Smooth muscle cell (in vitro differentiated cells): ENCODE measurements at regions not wholly inside any gene's neighbourhood (a gene's known extent, or its start where the extent isn't known, plus 50 kb on each side); places are given as distances from the start of the nearest gene placed in this dataset.

Experiments used
- DNase-seq: peaks from one replicate; lab custom pipeline; 2025; ENCODE audit not compliant: unreplicated experiment; lab: John Stamatoyannopoulos, UW
- H2AFZ ChIP-seq: fragments of 200-600 bp; sonication (generic); 2 replicates; pipeline ENCODE4 v1.6.0; 2016; ENCODE audit warnings: antibody characterized with exemption, low read depth, mild to moderate bottlenecking
- H3F3A ChIP-seq: fragments of 200-600 bp; sonication (generic); 2 replicates; pipeline ENCODE4 v1.6.0; 2017; ENCODE audit warnings: antibody characterized with exemption, low read depth
- H3K27ac ChIP-seq: fragments of 200-600 bp; sonication (generic); 2 replicates; pipeline ENCODE4 v1.5.1; 2016; ENCODE audit warnings: low read depth, mild to moderate bottlenecking
- H3K27me3 ChIP-seq: fragments of 200-600 bp; sonication (generic); 2 replicates; pipeline ENCODE4 v1.6.1; 2016; ENCODE audit warnings: low read depth, mild to moderate bottlenecking
- H3K36me3 ChIP-seq: fragments of 200-600 bp; sonication (generic); 2 replicates; pipeline ENCODE4 v1.5.1; 2016; ENCODE audit warnings: low read depth
- H3K4me1 ChIP-seq: fragments of 200-600 bp; sonication (generic); 2 replicates; pipeline ENCODE4 v1.5.1; 2016; ENCODE audit warnings: low read depth
- H3K4me2 ChIP-seq: fragments of 200-600 bp; sonication (generic); 2 replicates; pipeline ENCODE4 v1.6.0; 2016; ENCODE audit warnings: mild to moderate bottlenecking
- H3K4me3 ChIP-seq: fragments of 200-600 bp; sonication (generic); 2 replicates; pipeline ENCODE4 v1.5.1; 2016; ENCODE audit warnings: mild to moderate bottlenecking
- H3K79me2 ChIP-seq: fragments of 200-600 bp; sonication (generic); 2 replicates; pipeline ENCODE4 v1.6.0; 2016; ENCODE audit warnings: low read depth, mild to moderate bottlenecking
- H3K9ac ChIP-seq: fragments of 200-600 bp; sonication (generic); 2 replicates; pipeline ENCODE4 v1.6.0; 2016; ENCODE audit warnings: low read depth
- H3K9me3 ChIP-seq: fragments of 200-600 bp; sonication (generic); replicated peaks from 2 replicates; pipeline ENCODE4 v1.5.1; 2016; ENCODE audit warnings: low read depth
- H4K20me1 ChIP-seq: fragments of 200-600 bp; sonication (generic); 2 replicates; pipeline ENCODE4 v1.6.0; 2016; ENCODE audit warnings: low read depth
- CTCF ChIP-seq: fragments of 200-600 bp; sonication (generic); IDR thresholded peaks from 2 replicates; pipeline ENCODE4 v1.5.1; 2017; ENCODE audit warnings: borderline replicate concordance, mild to moderate bottlenecking, antibody characterized with exemption; ENCODE audit not compliant: insufficient read depth, poor library complexity, severe bottlenecking
- WGBS: methylation state at CpG from one replicate; pipeline ENCODE4 v1.1.7; 2016; ENCODE audit warnings: low lambda C conversion rate; 5-methylcytosine and 5-hydroxymethylcytosine counted together

- WGBS, result 71% methylated on average over 3 of the region's 3 CpGs
- Histone ChIP-seq H3K9me3 (no peaks in the 10 kb centered on the region), H3K36me3 (no peaks in the 10 kb centered on the region), H2AFZ (no peak overlapping the region), H3K4me3 (no peak overlapping the region), H3K4me2 (no peak overlapping the region), H3K79me2 (no peaks in the 10 kb centered on the region), H3K9ac (no peak overlapping the region), H3F3A (no peaks in the 10 kb centered on the region), H3K27me3 (no peaks in the 10 kb centered on the region), H3K27ac (no peak overlapping the region), H3K4me1 (no peaks in the 10 kb centered on the region), H4K20me1 (no peaks in the 10 kb centered on the region)
- DNase-seq, result no peak
- TF ChIP-seq CTCF, result no peak
These were observed 118.7 kb downstream of the NUP35 start for GRCh38 chr2:183242937-183243336.

- Histone ChIP-seq H3K27ac (no peak overlapping the region), H3K79me2 (no peaks in the 10 kb centered on the region), H3K4me3 (no peak overlapping the region), H4K20me1 (no peaks in the 10 kb centered on the region), H3K4me1 (no peaks in the 10 kb centered on the region), H3K36me3 (no peaks in the 10 kb centered on the region), H3K4me2 (no peak overlapping the region), H3K27me3 (no peaks in the 10 kb centered on the region), H3F3A (no peaks in the 10 kb centered on the region), H3K9ac (no peak overlapping the region), H2AFZ (no peak overlapping the region), H3K9me3 (no peaks in the 10 kb centered on the region)
- no peak for TF ChIP-seq CTCF
- 94% methylated on average over 3 of the region's 3 CpGs for WGBS
- no peak for DNase-seq
These were observed 119.5 kb downstream of the NUP35 start for GRCh38 chr2:183243758-183244157.

GRCh38 chr2:183244300-183244844, 120.1 kb downstream of the NUP35 start:
- Histone ChIP-seq H3K9ac (no peak overlapping the region), H3K4me2 (no peak overlapping the region), H3K36me3 (no peaks in the 10 kb centered on the region), H3K27me3 (no peaks in the 10 kb centered on the region), H3K4me1 (no peaks in the 10 kb centered on the region), H3K9me3 (no peaks in the 10 kb centered on the region), H3K4me3 (no peak overlapping the region), H3K27ac (no peak overlapping the region), H4K20me1 (no peaks in the 10 kb centered on the region), H2AFZ (no peak overlapping the region), H3F3A (no peaks in the 10 kb centered on the region), H3K79me2 (no peaks in the 10 kb centered on the region)
- 75% methylated on average over 2 of the region's 2 CpGs for WGBS
- DNase-seq, result no peak
- no peak for TF ChIP-seq CTCF

- Histone ChIP-seq H3K4me3 (no peak overlapping the region), H3K9me3 (no peaks in the 10 kb centered on the region), H4K20me1 (no peaks in the 10 kb centered on the region), H3F3A (no peaks in the 10 kb centered on the region), H3K4me2 (no peak overlapping the region), H3K79me2 (no peaks in the 10 kb centered on the region), H3K4me1 (no peaks in the 10 kb centered on the region), H3K27ac (no peak overlapping the region), H2AFZ (no peak overlapping the region), H3K36me3 (no peaks in the 10 kb centered on the region), H3K9ac (no peak overlapping the region), H3K27me3 (no peaks in the 10 kb centered on the region)
- DNase-seq, result no peak
- WGBS, result 11% methylated on average over 1 of the region's 1 CpG
- peak; percentile 50 for TF ChIP-seq CTCF
These were observed 124.8 kb downstream of the NUP35 start for GRCh38 chr2:183248866-183249567.
